Ureter (tissue), 1 donor: ENCODE measurements at regions not wholly inside any gene's neighbourhood (a gene's known extent, or its start where the extent isn't known, plus 50 kb on each side); places are given as distances from the start of the nearest gene placed in this dataset.

Experiments
- DNase-seq: peaks from one replicate; pipeline ENCODE4 v3.0.0-alpha.2; 2020; ENCODE audit warnings: low spot score
- donor health status: DM: yes; HTN: yes; CAD: no.

GRCh38 chr13:62040806-62041205 is 625.2 kb upstream of the PCDH20 start:
- no peak for DNase-seq

- DNase-seq, result no peak
These were observed 624.4 kb upstream of the PCDH20 start for GRCh38 chr13:62040078-62040477.

- DNase-seq, result no peak
These were observed 622.6 kb upstream of the PCDH20 start for GRCh38 chr13:62038214-62038613.

- DNase-seq, result no peak
These were observed 620.3 kb upstream of the PCDH20 start for GRCh38 chr13:62035981-62036380.

DNA sequence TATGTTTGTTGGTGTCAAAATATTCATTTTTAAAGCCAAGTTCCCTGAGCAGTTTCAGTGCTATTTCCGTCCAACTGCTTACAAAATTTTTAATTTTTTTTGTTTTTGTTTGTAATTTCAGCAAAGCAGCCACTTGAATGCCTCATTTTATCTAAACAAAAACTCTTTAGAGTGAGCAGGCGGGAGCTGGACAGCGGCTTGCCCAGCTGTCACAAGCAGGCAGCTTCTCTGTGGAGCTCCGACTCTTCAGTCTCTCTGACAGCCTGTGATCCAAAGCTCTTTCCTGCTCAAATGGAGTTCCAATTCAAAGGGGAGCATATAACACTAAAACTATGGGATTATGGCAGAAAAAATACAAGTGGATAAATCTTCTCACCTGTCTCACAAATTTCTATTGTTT is 618.3 kb upstream of the PCDH20 start:
- DNase-seq, result no peak

GRCh38 chr13:62022369-62022768 is 606.7 kb upstream of the PCDH20 start:
- no peak for DNase-seq

DNA sequence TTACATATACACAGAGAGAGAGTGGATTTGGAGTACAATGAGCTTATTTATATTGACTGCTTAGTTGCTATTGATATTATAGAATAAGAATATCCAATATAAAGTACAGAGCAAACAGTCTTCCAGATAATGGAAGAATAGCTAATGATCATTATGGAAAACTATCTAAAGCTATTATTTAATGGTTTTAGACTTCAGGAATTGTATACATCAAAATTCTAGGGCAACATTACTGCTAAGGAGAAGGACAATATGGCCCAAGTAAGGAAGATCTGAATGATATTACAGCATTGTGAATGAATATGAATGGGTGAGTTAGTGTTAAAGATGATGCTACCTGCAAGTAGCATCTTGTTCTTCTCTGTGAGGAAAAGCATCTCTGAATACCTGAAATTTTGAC is 604.2 kb upstream of the PCDH20 start:
- no peak for DNase-seq

DNA sequence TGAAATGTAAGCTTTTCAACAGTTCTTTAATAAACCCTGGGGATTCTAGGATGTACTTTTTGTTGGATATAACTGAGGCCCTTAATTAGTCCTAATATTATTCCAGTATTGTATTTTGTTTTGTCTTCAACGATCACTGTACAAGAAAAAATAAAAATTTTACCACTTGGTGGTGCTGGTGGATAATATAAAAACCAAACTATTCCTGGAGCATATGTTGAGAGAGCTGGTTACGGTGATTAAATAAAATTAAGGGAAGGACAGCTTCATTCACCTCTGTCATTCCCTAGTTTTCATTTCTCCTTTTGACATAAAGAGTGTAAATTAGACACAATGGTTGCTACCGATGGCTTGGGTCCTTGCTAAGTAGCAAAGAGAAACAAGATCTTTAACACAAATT is 598.6 kb upstream of the PCDH20 start:
- no peak for DNase-seq

GRCh38 chr13:62003452-62003851 is 587.8 kb upstream of the PCDH20 start:
- no peak for DNase-seq

- DNase-seq, result no peak
These were observed 578.5 kb upstream of the PCDH20 start for GRCh38 chr13:61994174-61994573.

- no peak for DNase-seq
These were observed 574.3 kb upstream of the PCDH20 start for GRCh38 chr13:61989978-61990377.

GRCh38 chr13:61988810-61989209 is 573.2 kb upstream of the PCDH20 start:
- no peak for DNase-seq

GRCh38 chr13:61975001-61975400 is 559.4 kb upstream of the PCDH20 start:
- no peak for DNase-seq

DNA sequence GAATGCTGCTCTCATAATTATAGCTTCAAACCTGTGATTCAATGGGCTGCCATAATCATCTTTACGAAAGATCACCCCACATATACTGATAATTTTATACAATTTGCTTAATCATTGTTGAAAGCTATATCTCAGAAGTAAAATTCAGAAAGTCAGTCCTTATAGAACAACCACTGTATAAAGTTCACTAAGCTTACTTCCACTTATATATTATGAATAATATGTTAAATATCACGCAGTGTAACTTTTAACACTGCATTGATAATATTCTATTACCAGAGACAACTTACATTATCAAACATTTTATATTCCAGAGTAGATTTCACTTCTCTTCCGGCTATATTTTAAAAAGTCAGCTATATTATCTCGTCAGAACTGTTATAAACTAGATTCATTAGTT is 550.1 kb upstream of the PCDH20 start:
- no peak for DNase-seq

DNA sequence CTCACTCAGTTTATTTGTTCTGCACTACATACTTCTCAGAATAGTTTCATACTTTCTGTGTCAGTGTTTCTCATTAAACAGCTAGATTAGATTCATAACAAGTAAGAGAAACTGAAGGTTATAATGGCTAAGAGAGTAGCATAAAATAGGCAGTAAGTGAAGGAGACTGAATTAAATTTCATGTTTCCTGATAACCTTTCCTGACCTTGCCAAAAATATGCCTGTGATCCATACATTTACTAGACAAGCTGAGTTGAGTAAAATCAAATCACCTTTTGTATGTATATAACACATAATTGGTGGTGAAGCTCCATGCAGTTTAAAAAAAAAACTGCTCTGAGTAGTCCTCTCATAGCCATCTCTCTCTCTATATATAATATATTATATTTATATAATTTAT is 545.3 kb upstream of the PCDH20 start:
- DNase-seq, result no peak

DNA sequence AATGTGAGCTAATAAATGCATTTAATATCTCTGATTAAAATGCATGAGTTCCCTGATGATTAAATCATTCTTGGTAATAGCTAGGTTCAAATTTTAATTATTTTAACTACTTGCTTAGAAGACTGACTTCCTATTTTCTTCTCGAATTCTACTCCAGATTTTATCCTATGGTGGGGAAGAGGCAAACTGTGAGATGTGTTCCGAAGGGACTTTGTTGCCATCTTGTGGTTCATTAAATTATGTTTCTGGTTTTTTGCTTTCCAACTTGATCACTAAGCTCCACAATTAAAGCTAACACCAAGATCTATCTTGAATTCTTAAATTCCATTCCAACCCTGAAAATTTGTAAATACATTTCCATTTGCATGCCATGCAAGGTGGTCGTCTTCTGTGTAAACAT is 538.4 kb upstream of the PCDH20 start:
- no peak for DNase-seq

- DNase-seq, result no peak
These were observed 535.2 kb upstream of the PCDH20 start for GRCh38 chr13:61950828-61951227.

DNA sequence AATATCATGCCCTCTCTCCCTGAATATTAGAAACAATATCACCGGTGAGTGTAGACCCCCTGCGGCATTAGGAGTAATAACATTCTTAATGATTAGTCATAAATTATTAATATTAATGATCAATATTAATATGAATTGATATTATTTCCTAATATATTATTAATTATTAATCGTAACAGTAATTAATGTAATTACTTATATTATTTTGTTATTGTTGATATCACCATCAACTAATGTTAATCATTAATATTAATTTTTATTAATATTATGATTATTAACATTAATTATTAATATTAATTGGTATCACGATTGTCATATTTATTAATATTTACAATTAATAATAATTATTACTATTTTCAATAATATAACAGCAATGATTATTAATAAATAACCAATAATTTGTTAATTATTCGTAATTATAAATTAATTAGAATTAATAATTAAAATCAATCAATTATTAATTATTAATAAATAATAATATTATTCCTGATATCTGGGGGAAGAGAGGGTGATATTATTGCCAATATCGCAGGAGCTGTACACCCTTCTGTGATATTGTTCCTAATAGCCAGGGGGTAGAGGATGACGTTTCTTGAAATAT is 528.8 kb upstream of the PCDH20 start:
- no peak for DNase-seq

- no peak for DNase-seq
These were observed 520.1 kb upstream of the PCDH20 start for GRCh38 chr13:61935710-61936109.

DNA sequence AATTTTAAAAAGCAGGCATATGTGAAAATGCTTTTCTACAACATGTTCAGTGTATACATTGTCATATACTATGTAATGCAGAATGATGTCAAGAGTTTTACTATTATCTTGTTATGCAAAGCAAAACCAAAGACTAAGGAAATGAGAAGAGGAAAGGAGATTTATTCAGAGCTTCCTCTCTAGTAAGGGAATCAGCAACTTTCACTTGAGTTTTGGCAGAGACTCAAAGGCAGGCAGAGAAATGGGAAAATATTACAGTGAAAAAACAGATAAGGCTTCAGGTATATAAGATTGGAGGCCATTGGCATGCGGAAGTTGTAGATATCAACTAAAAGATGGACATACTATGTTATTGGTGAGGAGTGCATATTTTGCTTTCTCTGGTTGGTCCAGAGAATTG is 512.0 kb upstream of the PCDH20 start:
- DNase-seq, result no peak

- no peak for DNase-seq
These were observed 503.2 kb upstream of the PCDH20 start for GRCh38 chr13:61918841-61919240.

GRCh38 chr13:61916483-61916882 is 500.8 kb upstream of the PCDH20 start:
- no peak for DNase-seq

DNA sequence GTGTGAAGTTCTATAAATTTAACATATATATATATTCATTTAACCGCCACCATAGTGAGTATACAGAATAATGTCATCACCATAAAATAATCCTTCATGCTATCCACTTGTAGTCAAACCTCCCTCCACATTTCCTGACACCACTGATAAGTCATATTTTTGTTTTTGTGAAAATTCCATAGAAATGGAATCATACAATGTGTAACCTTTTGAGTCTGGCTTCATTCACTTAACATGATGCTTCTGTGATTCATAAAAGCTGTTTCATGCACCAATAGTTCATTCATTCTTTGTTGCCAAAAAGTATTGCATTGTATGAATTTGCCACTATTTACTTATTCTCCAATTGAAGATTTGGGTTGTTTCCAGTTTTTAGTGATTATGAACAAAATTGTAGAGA is 497.5 kb upstream of the PCDH20 start:
- DNase-seq, result no peak

GRCh38 chr13:61908906-61909615 is 493.4 kb upstream of the PCDH20 start:
- no peak for DNase-seq
